AG09319 (cell line): ENCODE measurements at regions not wholly inside any gene's neighbourhood (a gene's known extent, or its start where the extent isn't known, plus 50 kb on each side); places are given as distances from the start of the nearest gene placed in this dataset.

Experiments
- DNase-seq: peaks from one replicate; pipeline ENCODE4 v3.0.0-alpha.2; 2010; ENCODE audit warnings: low read depth; ENCODE audit errors: extremely low read depth
- TF ChIP-seq, protein P1 (sequence below): IDR thresholded peaks from 2 replicates; pipeline ENCODE4 v1.5.1; 2011; ENCODE audit warnings: low read depth, mild to moderate bottlenecking, inconsistent platforms, low read length, moderate library complexity

DNA sequence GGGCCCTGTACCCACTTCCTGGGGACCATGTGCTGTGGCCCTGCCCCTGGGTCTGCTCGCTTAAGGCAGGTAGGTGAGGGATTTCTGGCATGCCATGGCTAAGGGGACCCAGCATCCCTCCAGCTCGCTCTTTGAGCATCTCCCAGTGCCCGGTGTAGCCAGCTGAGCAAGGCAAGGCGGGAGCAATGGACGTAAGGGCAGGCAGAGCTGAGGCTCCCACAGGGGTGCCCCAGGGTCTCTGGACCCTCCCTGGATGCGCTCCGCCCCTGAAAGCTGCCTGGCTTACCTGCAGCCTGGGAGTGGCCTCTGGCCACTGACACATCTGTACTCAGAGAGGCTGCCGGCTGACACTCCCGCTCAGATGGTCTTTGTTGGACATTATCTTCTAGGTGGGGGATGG is 189.9 kb downstream of the IRF8 start:
- no peak for DNase-seq
- TF ChIP-seq, protein P1, sequence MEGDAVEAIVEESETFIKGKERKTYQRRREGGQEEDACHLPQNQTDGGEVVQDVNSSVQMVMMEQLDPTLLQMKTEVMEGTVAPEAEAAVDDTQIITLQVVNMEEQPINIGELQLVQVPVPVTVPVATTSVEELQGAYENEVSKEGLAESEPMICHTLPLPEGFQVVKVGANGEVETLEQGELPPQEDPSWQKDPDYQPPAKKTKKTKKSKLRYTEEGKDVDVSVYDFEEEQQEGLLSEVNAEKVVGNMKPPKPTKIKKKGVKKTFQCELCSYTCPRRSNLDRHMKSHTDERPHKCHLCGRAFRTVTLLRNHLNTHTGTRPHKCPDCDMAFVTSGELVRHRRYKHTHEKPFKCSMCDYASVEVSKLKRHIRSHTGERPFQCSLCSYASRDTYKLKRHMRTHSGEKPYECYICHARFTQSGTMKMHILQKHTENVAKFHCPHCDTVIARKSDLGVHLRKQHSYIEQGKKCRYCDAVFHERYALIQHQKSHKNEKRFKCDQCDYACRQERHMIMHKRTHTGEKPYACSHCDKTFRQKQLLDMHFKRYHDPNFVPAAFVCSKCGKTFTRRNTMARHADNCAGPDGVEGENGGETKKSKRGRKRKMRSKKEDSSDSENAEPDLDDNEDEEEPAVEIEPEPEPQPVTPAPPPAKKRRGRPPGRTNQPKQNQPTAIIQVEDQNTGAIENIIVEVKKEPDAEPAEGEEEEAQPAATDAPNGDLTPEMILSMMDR = no peak

DNA sequence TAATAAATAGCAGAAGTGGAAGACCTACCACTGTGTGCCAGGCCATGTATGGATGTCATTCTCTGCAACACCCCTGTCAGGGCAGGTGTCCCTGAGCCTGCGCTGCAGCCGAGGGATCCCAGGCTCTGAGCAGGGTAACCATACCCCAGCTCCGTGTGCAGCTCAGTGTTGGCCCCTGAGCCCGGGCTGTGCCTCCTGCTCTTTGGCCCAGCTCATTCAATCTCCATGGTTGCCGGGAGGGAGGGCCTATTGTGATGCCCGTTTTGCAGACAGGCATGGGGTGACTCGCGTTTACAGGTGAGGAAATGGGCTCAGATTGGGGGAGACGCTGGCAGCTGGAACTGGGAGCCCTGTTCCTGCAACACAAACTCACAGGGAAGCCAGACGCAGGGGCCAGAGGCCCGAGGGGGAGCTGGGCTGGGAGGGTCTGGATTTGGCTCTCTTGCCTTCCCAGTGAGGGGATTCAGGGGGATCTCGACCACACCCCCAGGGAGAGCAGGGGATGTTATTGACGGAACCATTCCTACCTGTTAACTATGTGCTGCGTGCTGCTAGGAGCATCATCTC is 190.5 kb downstream of the IRF8 start:
- TF ChIP-seq, protein P1 = no peak
- DNase-seq = no peak

DNA sequence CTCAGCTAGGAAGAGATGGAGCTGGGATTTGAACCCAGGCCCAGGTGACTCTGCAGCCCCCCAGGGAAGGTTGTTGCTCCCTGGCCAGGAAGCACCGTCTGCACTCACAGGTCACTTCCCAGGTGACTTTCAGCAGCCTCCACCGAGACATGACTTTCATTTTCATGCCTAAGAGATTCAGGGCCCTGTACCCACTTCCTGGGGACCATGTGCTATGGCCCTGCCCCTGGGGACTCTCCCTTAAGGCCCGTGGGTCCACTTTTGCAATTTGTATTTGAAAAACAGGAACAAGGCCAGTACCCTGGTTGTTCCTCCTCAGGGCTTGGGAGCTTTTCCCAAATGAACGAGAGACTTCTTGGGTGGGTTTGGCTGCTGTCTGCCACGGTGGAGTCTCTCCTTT is 191.0 kb downstream of the IRF8 start:
- TF ChIP-seq, protein P1 = no peak
- no peak for DNase-seq

DNA sequence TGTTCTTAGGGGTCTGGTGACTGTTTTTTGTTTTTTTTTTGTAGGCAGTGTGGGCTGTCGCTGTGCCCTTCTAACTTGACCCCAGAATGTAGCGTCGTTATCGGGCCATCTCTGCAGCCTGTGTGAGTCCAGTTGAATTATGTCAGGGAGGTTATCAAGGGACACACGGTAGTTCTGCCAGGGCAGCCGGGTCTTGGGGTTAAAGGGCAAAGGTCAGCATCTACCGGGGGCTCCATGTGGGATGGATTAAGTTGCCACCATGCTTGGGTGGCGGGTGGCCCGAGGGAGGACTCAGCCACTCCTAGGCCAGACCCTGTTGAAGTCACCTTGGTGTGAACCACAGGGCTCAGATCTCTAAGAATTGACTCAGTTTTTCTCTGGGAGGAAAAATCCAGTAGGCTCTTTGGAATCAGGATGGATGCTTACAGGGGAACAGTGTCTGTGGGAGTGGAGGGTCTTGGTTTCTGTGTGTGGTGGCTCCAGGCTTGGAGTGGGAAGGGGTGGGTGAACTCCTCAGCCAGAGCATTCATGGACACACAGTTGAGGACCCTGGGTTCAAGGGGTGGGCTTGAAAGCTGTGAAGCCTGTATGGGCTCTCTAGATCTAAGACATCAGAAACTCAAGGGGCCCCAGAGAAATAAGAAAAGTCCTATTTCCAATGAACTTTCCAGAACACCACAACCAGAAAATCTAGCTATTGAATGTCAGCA is 191.7 kb downstream of the IRF8 start:
- TF ChIP-seq, protein P1 = no peak

DNA sequence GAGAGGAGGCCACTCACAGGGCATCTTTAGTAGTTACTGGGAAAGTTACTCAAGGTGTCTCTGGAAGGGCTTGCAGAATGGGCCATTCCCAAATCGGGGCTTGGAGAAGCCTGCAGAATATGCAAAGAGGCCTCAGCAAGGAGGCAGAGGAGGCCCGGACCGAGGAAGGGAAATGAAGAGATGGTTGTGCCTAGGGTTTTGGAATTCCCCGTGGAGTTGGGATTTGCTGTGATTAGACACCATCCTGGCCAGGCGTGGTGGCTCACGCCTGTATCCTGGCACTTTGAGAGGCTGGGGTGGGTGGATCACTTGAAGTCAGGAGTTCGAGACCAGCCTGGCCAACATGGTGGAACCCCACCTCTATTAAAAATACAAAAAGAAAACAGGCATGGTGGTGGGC is 193.0 kb downstream of the IRF8 start:
- DNase-seq = no peak
- TF ChIP-seq, protein P1 = no peak

More for the DNA sequence above, 191.7 kb downstream of the IRF8 start:
- no peak for DNase-seq

DNA sequence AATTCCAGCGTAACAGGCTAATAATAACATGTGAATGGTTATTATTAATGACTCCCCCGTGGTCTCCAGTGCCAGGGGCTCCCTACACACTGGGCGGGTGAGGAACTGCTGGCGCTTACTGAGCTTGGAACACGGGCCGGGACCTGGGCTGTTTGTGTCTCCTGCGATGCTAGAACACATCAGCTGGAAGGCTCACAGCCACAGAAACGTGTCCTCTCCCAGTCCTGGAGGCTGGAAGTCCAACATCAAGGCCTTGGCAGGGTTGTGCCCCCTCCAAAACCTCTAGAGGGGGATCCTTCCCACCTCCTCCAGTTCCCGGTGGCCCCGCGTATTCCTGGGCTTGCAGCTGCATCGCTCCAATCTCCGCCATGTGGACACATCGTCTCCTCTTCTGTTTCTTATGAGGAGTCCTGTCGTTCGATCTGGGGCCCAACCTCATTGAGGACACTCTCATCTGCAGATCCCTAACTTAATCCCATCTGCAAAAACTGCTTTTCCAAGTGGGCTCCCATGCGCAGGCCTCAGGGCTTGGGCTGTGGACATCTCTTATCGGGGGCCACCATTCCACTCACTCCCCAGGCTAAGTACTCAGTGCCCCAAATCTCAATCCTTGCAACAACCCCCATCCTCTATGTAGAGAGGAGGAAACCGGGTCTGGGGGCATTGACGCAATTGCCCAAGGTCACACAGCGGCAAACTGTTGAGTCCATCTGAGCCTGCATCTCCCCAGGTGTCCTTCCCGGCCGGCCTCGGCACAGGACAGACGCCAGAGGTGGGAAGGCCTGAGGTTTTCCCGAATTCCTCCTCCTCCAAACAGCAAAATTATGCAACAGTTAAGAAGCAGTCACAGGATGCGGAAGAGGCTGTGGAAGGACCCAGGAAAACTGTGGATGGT is 193.9 kb downstream of the IRF8 start:
- DNase-seq = no peak
- TF ChIP-seq, protein P1 = no peak
